ENCODE measurements at regions not wholly inside any gene's neighbourhood (a gene's known extent, or its start where the extent isn't known, plus 50 kb on each side); places are given as distances from the start of the nearest gene placed in this dataset.
"Not testable (repeated sequence)": the region's sequence is repeated elsewhere in the genome, so short reads cannot be mapped to it uniquely, and the experiment has no call there.

DNA sequence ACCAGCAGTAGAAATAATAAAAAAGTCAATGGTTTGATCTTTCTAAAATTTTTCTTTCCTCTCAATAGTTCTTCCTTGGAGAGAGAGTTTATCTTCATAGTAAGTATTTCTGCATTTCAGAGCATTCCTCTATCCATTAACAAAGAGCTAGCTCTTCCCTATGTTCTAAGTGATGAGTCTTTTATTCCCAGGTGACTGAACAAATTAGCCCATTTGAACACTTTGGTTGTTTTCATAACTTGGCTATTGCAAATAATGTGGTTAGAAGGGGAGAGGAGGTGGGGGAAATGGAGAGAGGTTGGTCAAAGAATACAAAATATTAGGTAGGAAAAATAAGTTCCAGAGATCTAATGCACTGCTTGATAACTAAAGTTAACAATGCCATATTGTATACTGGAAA, 598.9 kb downstream of the KCNT2 start:
- no peak for DNase-seq (ENCODE audit: unreplicated experiment)
- CTCF ChIA-PET, result interaction anchor here (0.7 to 0.8 kb wide), 3 partner anchors 61 to 274 kb away, joined by 3 to 6 read pairs (median 3); no protein-coding TSS in a partner anchor
- no peaks in the 10 kb centered on the region for H3K27me3 Mint-ChIP-seq (ENCODE audit: insufficient read depth, unreplicated experiment)
- intact Hi-C loops (cut with micrococcal nuclease), result no loop called here
- H3K27ac Mint-ChIP-seq (ENCODE audit: low read depth, unreplicated experiment), result no peak overlapping the region
- no peak overlapping the region for H3K4me3 Mint-ChIP-seq (ENCODE audit: unreplicated experiment)
- TF ChIP-seq, protein P1, sequence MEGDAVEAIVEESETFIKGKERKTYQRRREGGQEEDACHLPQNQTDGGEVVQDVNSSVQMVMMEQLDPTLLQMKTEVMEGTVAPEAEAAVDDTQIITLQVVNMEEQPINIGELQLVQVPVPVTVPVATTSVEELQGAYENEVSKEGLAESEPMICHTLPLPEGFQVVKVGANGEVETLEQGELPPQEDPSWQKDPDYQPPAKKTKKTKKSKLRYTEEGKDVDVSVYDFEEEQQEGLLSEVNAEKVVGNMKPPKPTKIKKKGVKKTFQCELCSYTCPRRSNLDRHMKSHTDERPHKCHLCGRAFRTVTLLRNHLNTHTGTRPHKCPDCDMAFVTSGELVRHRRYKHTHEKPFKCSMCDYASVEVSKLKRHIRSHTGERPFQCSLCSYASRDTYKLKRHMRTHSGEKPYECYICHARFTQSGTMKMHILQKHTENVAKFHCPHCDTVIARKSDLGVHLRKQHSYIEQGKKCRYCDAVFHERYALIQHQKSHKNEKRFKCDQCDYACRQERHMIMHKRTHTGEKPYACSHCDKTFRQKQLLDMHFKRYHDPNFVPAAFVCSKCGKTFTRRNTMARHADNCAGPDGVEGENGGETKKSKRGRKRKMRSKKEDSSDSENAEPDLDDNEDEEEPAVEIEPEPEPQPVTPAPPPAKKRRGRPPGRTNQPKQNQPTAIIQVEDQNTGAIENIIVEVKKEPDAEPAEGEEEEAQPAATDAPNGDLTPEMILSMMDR (IDR thresholded peaks at IDR 0.05; ENCODE audit: unreplicated experiment), result no peak
- POLR2A ChIA-PET, result no interaction called here
- no peaks in the 10 kb centered on the region for H3K4me1 Mint-ChIP-seq (ENCODE audit: insufficient read depth, unreplicated experiment)
- no TSS peak for BruUV-seq (replicated peaks)
- no peaks in the 10 kb centered on the region for H3K9me3 Mint-ChIP-seq (ENCODE audit: unreplicated experiment)
- H3K36me3 Mint-ChIP-seq (ENCODE audit: insufficient read depth, unreplicated experiment), result no peaks in the 10 kb centered on the region

DNA sequence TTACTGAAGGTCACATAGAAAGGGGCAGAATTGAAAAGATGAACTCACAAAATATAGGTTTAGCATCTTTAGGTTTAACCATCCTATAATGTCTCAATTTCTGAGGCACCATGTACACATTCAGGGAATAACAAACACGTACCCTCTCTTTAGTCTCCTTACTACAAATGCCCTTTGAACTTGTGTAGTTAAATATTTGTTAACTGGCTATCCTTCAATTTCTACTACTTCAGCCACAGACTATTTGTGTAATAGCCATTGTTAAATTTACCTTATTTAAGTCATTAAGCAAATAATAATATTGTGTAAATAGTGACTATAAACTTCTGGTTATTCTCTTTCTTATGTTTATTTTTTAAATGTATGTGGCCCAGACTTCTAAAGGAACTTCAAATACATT, 600.5 kb downstream of the KCNT2 start:
- no peak overlapping the region for H3K4me3 Mint-ChIP-seq (ENCODE audit: unreplicated experiment)
- H3K9me3 Mint-ChIP-seq (ENCODE audit: unreplicated experiment), result no peaks in the 10 kb centered on the region
- no peaks in the 10 kb centered on the region for H3K36me3 Mint-ChIP-seq (ENCODE audit: insufficient read depth, unreplicated experiment)
- intact Hi-C loops (cut with micrococcal nuclease), result no loop called here
- CTCF ChIA-PET, result interaction anchor here (0.7 kb wide), 1 partner anchor 9 kb away, joined by 3 read pairs; no protein-coding TSS in a partner anchor
- no peak overlapping the region for H3K27ac Mint-ChIP-seq (ENCODE audit: low read depth, unreplicated experiment)
- TF ChIP-seq, protein P1 (IDR thresholded peaks at IDR 0.05; ENCODE audit: unreplicated experiment), result no peak
- POLR2A ChIA-PET, result no interaction called here
- no peaks in the 10 kb centered on the region for H3K27me3 Mint-ChIP-seq (ENCODE audit: insufficient read depth, unreplicated experiment)
- BruUV-seq (replicated peaks), result no TSS peak
- H3K4me1 Mint-ChIP-seq (ENCODE audit: insufficient read depth, unreplicated experiment), result peaks cover 5% of the 10 kb centered on the region
- DNase-seq (ENCODE audit: unreplicated experiment), result no peak

DNA sequence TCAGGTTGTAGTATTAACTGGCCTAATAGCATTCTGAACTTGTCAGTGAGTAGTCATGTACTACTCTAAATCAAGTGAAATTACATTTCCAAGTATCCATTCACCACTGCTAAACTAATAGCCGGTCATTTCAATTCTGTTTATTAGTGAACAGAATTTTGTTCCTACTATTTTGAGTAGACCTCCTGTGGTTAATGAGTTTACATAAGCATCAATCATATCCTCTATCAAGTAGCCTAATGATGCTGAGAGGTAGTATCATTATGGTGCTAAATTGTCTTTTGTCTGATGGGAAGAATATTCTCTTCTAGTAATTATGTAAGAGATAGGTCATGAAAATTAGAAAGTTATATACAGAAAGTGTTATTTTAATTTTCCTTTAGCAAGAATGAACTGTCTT, 602.8 kb downstream of the KCNT2 start:
- intact Hi-C loops (cut with micrococcal nuclease), result no loop called here
- CTCF ChIA-PET, result no interaction called here

DNA sequence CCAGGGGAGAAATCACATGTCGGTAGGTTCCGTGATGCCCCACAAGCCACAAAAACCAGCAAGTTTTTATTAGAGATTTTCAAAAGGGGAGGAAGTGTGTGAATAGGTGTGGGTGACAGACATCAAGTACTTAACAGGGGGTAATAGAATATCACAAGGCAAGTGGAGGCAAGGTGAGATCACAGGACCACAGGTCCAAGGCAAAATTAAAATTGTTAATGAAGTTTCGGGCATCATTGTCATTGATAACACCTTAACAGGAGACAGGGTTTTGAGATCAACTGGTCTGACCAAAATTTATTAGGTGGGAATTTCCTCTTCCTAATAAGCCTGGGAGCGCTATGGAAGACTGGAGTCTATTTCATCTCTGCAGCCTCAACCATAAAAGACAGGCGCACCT, 603.9 kb downstream of the KCNT2 start:
- H3K27me3 Mint-ChIP-seq (ENCODE audit: insufficient read depth, unreplicated experiment); H3K9me3 Mint-ChIP-seq (ENCODE audit: unreplicated experiment); DNase-seq (ENCODE audit: unreplicated experiment); H3K27ac Mint-ChIP-seq (ENCODE audit: low read depth, unreplicated experiment); H3K4me3 Mint-ChIP-seq (ENCODE audit: unreplicated experiment); CTCF ChIA-PET; H3K36me3 Mint-ChIP-seq (ENCODE audit: insufficient read depth, unreplicated experiment); intact Hi-C loops (cut with micrococcal nuclease); POLR2A ChIA-PET; BruUV-seq (replicated peaks): not testable (repeated sequence)
- H3K4me1 Mint-ChIP-seq (ENCODE audit: insufficient read depth, unreplicated experiment), result peaks cover 11% of the 10 kb centered on the region

More for the DNA sequence above, 602.8 kb downstream of the KCNT2 start:
- DNase-seq (ENCODE audit: unreplicated experiment), result no peak
- no peaks in the 10 kb centered on the region for H3K9me3 Mint-ChIP-seq (ENCODE audit: unreplicated experiment)
- peaks cover 11% of the 10 kb centered on the region for H3K4me1 Mint-ChIP-seq (ENCODE audit: insufficient read depth, unreplicated experiment)
- H3K4me3 Mint-ChIP-seq (ENCODE audit: unreplicated experiment), result no peak overlapping the region
- H3K36me3 Mint-ChIP-seq (ENCODE audit: insufficient read depth, unreplicated experiment), result no peaks in the 10 kb centered on the region
- TF ChIP-seq, protein P1 (IDR thresholded peaks at IDR 0.05; ENCODE audit: unreplicated experiment), result no peak
- H3K27ac Mint-ChIP-seq (ENCODE audit: low read depth, unreplicated experiment), result no peak overlapping the region
- no peaks in the 10 kb centered on the region for H3K27me3 Mint-ChIP-seq (ENCODE audit: insufficient read depth, unreplicated experiment)
- POLR2A ChIA-PET, result no interaction called here
- BruUV-seq (replicated peaks), result no TSS peak

DNA sequence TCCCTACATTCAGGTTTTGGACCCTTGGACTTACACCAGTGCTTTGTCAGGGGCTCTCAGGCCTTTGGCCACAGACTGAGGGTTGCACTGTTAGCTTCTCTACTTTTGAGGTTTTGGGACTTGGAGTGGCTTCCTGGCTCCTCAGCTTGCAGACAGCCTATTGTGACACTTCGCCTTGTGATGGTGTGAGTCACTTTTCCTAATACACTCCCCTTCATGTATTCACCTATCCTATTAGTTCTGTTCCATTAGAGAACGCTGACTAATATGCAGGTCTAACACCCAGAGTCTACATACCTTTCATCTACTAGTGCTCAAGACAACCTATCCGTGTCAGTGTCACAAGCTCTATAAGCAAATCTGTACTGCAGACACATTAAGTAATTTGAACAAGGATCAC, 605.3 kb downstream of the KCNT2 start:
- Mint-ChIP-seq H3K36me3 (ENCODE audit: insufficient read depth, unreplicated experiment) (peaks cover 6% of the 10 kb centered on the region), H3K9me3 (ENCODE audit: unreplicated experiment) (peaks cover 12% of the 10 kb centered on the region), H3K27me3 (ENCODE audit: insufficient read depth, unreplicated experiment) (no peaks in the 10 kb centered on the region), H3K27ac (ENCODE audit: low read depth, unreplicated experiment) (peak overlapping the region; percentile 68), H3K4me1 (ENCODE audit: insufficient read depth, unreplicated experiment) (peaks cover 11% of the 10 kb centered on the region), H3K4me3 (ENCODE audit: unreplicated experiment) (peak overlapping the region; percentile 9)
- no TSS peak for BruUV-seq (replicated peaks)
- CTCF ChIA-PET, result interaction anchor here (0.7 to 1.5 kb wide), 3 partner anchors 11 to 227 kb away, joined by 3 to 4 read pairs (median 4); no protein-coding TSS in a partner anchor
- TF ChIP-seq, protein P1 (IDR thresholded peaks at IDR 0.05; ENCODE audit: unreplicated experiment), result no peak
- POLR2A ChIA-PET, result interaction anchor here (0.5 to 1.3 kb wide), 6 partner anchors 10 to 60 kb away, joined by 3 to 4 read pairs (median 3); no protein-coding TSS in a partner anchor
- intact Hi-C loops (cut with micrococcal nuclease), result no loop called here
- peak; percentile 81 for DNase-seq (ENCODE audit: unreplicated experiment)

DNA sequence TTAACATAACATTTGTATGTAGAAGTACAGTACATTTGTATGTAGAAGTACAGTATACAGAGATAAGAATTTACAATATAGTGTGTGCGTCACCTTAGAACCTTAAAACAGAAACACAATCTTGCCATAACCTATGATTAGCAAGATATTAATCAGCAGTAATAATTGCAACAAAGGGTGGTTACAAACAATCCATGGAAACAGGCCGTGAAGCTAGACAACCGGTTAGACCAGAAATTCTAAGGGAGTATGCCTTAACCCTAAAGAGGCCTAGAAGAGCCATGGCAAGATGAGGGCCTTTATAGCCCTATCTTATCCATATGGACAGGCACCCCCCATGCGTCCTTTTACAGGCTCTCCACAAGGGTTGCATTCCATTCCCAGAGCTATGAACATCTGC, 605.9 kb downstream of the KCNT2 start:
- H3K36me3 Mint-ChIP-seq (ENCODE audit: insufficient read depth, unreplicated experiment); H3K4me3 Mint-ChIP-seq (ENCODE audit: unreplicated experiment); intact Hi-C loops (cut with micrococcal nuclease); BruUV-seq (replicated peaks); DNase-seq (ENCODE audit: unreplicated experiment); H3K27me3 Mint-ChIP-seq (ENCODE audit: insufficient read depth, unreplicated experiment): not testable (repeated sequence)
- ChIA-PET CTCF (interaction anchor here (1.2 to 1.5 kb wide), 2 partner anchors 11 to 28 kb away, joined by 4 read pairs; no protein-coding TSS in a partner anchor), POLR2A (interaction anchor here (1.0 to 1.3 kb wide), 3 partner anchors 13 to 21 kb away, joined by 3 to 4 read pairs (median 4); no protein-coding TSS in a partner anchor)
- Mint-ChIP-seq H3K27ac (ENCODE audit: low read depth, unreplicated experiment) (peak overlapping the region; percentile 68), H3K4me1 (ENCODE audit: insufficient read depth, unreplicated experiment) (peaks cover 11% of the 10 kb centered on the region), H3K9me3 (ENCODE audit: unreplicated experiment) (peaks cover 12% of the 10 kb centered on the region)
